ENCODE measurements at regions not wholly inside any gene's neighbourhood (a gene's known extent, or its start where the extent isn't known, plus 50 kb on each side); places are given as distances from the start of the nearest gene placed in this dataset.

DNA sequence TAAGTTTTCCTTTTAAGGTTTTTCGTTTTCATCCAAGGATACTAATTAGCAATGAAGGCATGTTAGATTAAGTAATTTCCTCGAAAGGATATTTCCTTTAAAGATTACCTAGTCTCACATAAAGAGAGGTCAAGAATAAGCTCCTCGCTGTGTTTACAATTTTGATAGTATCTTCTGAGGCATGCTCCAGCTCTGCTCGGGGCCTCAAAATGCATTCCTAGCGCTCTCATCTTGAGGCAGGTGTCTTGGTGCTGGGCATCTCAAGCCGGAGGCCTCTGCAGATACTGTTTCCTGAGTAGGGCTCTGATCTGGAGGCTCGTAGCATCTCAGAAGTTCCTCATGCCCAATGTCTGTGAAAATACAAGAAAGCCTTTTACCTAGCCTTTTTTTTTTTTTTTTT is 128.6 kb upstream of the SNX19 start:
- TF ChIP-seq POLR2A (IDR thresholded peaks at IDR 0.05; ENCODE audit: low read depth, low read length) (no peak), POLR2AphosphoS5 (IDR thresholded peaks at IDR 0.05; ENCODE audit: low read depth, low read length) (no peak), TAF1 (IDR thresholded peaks at IDR 0.05; ENCODE audit: low read depth, low read length) (no peak)

Measured in GM12891 (cell line).